HG02884 (cell line): ENCODE measurements at regions not wholly inside any gene's neighbourhood (a gene's known extent, or its start where the extent isn't known, plus 50 kb on each side); places are given as distances from the start of the nearest gene placed in this dataset.

ENCODE experiments used
- ATAC-seq: cut with Tn5 transposase; IDR thresholded peaks from one replicate; pipeline ENCODE4 v1.9.1; 2021; ENCODE audit warnings: mild to moderate bottlenecking, moderate library complexity; ENCODE audit not compliant: unreplicated experiment

- ATAC-seq = no peak
These were observed 472.8 kb upstream of the CELF2 start for GRCh38 chr10:10544890-10545289.

DNA sequence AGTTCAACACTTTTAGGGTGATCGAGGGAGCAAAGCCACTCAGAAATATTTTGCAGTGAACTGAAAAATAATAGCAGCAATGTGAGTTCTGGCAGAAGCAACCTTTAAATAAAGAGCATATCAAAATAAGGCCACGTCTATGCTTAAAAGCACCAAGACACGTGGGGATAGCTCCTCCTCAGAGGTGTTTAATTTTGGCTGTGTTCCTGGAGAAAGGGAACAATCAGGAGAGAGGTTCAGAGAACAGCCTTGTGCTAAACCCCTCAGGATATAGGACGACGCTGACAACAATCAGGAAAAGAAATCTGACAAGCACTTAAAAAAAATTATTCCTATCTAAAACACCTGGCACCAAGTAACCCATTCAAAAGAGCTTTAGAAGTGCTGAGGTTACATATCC is 471.9 kb upstream of the CELF2 start:
- ATAC-seq = no peak

GRCh38 chr10:10551596-10552301 is 465.9 kb upstream of the CELF2 start:
- ATAC-seq = no peak

DNA sequence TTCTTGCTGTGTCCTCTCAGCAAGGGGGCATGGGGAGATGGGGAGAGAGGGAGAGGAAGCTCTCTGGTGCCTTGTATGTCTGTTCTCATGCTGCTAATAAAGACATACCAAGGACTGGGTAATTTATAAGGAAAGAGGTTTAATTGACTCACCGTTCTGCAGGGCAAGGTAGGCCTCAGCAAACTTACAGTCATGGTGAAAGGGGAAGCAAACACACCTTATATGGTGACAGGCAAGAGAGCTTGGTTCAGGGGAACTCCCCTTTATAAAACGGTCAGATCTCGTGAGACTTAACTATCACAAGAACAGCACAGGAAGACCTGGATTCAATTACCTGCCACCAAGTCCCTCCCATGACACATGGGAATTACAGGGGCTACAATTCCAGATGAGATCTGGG is 464.7 kb upstream of the CELF2 start:
- ATAC-seq = no peak

GRCh38 chr10:10564081-10564794 is 453.4 kb upstream of the CELF2 start:
- no peak for ATAC-seq

GRCh38 chr10:10576937-10577336 is 440.7 kb upstream of the CELF2 start:
- ATAC-seq = no peak

- no peak for ATAC-seq
These were observed 438.0 kb upstream of the CELF2 start for GRCh38 chr10:10579709-10580108.

GRCh38 chr10:10584161-10584560 is 433.5 kb upstream of the CELF2 start:
- ATAC-seq = no peak

DNA sequence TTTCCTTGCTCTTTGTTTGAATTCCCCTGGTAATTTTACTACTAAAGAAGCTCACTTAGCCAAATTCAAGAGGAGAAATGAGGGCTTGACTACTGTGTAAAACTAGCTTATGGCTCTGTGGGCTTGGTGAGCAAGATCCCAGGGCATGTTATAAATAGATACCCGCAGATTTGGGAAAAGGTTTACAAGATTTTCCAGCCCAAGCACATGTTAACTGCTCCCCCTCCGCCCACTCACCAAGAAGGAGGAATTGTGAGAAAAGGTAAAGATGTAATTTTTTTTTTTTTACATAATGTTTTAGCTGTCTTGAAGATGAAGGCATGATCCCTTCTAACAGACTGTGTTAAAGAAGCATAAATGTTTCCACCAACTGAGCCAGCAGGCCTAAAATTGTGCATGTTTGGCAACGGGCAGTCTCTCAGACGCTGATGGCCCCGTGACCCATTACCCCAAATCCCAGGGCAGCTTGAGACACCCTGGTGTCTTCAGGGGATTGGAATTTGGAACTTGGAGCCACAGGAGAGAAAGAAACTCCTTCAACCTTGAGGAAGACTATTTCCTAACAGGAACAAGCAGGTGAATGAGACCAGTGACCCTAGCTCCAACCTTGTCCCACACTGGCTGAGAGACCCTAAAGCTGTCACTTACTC is 429.8 kb upstream of the CELF2 start:
- no peak for ATAC-seq

DNA sequence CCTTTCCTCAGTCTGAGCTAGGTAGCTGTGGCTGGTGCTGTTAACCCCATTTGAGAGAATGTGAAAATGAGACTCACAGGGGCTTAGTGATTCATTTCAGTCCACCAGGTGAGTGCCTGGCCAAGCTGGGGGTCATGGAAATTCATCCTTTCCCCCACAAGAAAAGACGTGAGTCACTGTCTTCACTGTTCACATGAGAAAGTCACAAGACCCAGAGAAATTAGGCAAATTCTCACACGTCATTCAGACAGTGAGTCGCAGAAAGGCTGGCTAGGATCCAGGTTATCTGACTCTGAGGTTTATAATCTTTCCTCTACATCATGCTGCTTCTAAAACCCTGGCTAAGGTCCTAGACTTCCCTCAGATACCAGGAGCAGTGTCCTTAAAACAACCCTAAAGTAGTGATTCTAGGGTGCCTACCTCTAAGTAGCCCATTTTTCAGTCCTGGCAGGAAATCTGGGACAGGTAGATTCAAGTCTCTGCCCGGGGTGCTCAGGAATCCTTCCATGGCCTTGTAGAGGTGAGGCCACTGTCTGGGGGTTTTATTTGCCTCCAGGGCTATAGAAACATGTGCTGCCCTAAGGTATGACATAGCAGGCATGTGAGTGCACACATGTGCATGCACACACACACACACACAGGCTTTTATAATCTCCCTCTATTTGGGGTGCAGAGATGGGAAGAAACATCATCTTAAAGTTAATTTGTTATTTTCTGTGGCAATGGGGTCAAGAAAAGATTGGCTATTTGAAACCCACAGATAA is 427.9 kb upstream of the CELF2 start:
- ATAC-seq = peak; percentile 91

DNA sequence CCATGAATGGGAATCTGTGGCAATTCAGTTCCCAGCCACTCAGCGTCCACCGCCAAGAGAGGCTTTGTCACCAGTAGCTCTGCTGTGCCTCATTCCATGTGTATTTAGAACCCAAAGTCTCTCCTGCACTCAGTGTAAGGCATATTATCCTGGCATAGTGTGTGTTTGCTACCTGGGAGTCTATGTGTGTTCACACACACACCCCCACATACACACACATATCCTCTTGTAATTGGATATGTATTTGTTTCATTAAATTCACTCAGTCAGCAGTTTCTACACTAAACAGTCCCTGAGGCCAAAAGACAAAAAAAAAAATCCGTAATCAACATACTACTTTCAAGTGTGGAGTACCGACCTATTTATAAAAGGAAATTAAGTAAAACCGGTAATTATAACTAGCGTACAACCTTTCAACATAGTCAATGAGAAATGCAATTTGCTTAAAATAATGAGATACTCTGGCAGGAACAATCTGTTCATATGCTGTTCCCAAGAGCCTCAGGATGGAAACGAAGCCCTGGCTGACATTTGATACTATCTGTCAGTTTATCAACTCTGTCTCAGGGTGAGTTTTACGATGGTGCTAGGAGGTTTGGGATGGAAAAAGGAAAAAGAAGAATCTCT is 425.8 kb upstream of the CELF2 start:
- no peak for ATAC-seq

DNA sequence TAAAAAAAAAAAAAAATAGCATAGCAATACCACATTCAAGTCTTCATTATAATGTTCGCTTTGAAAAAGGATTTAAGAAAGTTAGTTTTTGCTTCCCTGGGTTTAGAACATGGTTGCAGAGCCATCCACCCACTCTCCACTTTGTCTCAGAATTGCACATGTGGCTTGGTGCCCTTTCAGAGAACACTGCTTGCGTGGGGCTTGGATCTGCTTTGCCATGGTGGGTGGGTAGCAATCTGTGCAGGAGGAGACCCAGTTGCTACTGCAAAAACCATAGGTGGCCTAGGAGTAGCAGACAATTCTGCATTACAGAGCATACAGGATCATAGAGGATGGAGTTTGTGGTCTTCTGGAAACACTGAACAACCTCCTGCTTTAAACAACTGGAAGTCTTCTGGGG is 421.4 kb upstream of the CELF2 start:
- ATAC-seq = no peak

- peak; percentile 94 for ATAC-seq
These were observed 419.4 kb upstream of the CELF2 start for GRCh38 chr10:10598297-10598696.

DNA sequence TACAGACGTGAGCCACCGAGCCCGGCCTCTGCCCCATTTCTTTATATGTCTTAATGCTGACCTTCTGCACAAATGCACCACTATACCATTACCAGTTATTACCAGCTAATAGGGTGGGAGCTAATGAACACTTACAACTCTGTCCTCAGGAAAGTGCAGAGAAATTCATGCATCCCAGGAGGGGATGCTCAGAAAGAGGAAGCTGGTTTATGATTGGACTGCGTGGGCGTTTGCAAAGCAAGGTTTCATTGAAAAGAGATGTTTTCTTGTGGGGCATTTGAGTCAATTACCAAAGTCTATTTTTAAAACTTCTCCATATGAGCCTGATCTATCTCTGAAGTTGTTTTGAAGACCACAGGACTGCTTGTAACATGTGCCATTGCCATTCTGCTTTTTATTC is 417.7 kb upstream of the CELF2 start:
- ATAC-seq = no peak

DNA sequence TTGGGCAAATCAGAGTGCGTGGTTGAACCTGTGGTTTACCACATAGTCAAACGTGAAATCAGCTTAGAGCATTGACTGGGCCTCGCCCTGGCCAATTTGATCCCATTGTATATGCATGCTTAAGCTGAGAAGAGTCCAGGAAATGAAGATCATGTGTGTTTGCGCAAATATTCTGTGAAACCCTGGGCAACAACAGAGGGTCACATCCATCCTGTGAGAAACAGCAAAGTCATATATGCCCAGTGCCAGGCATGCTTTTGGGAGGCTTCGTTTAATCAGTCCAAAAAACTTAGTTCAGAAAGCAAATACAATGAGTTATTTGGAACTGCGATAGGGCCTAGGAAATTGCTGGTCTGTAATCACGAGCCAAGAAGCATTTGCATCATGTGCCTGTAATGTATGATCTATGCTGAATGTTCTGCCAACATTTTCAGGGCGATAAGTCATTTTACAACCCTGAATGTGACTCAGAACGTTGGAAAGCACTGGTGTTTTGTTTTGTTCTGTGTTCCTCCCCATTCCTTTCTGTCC is 412.1 kb upstream of the CELF2 start:
- ATAC-seq = no peak

DNA sequence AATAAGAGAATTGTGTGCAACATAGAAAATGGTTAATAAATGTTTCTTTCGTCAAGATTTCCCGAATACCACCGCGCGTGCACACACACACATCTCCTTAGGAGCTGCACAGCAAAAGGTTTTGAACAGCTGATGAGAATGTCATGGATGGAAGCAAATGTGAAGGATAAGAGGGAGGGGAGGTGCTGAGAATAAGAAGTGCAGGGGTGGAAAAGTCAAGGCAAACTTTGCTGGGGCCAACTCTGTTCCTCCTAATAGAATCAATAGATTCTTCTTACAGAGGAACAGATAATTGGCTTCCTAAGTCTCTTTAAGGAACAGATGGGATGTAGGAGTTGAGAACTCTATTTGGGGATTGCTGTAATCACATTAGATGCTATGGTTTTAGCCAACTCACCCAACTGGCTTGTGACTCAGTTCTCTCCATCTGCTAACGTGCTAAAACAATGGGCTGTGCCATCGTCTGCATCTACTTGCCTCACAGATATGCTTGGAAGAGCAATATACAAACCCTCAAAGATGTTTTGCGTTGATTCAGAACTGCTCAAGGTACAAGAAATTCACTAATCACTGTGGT is 408.2 kb upstream of the CELF2 start:
- ATAC-seq = no peak

DNA sequence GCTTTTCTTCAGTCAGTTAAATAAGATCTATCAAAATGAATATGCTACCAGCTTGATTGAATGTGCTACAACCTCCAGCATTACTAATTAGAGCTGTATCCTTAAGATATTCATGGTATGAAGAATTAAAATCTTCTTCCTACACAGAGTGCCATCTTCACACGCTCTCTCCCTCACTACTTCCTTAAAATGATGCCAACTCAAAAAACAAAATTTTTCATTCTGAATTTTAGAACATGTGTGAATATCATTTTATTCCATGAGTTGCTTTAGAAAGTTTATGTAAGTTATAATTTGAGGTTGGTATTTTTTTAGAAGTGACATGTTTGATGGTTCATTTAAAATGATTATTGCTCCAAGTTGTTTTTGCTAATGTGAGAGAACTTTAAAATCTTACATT is 407.5 kb upstream of the CELF2 start:
- no peak for ATAC-seq

GRCh38 chr10:10612151-10612550 is 405.5 kb upstream of the CELF2 start:
- no peak for ATAC-seq

- ATAC-seq = no peak
These were observed 403.9 kb upstream of the CELF2 start for GRCh38 chr10:10613656-10614244.

DNA sequence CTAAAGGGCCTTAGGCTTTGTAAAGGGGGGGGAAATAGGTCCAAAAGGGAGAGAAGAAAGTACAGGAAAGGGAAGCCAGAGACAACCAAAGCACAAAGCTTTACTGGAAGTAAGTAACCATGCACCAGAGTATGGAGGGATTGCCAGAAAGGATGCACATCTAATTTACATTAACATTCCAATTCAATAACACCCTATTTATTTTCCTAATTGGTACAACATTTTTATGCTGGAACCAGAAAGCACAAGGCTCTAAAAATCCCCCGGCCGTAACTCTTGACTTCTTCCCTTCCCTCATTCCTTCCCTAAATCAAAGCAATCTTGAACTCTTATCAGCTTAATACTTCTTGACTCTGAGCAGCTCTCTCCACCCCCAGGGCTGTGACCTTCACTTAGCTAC is 400.0 kb upstream of the CELF2 start:
- no peak for ATAC-seq
